Keratinocyte (primary cell): ENCODE measurements at regions not wholly inside any gene's neighbourhood (a gene's known extent, or its start where the extent isn't known, plus 50 kb on each side); places are given as distances from the start of the nearest gene placed in this dataset.

Source experiments
- DNase-seq: peaks from one replicate; pipeline ENCODE4 v3.0.0-alpha.2; 2011; ENCODE audit warnings: low read depth, missing footprints, low spot score
- FAIRE-seq: peaks from 2 replicates; lab custom pipeline; 2011; peaks lifted over from hg19 to GRCh38; lab: Jason Lieb, UNC
- H2AFZ ChIP-seq: 2 replicates; pipeline ENCODE4 v1.6.0; 2012; ENCODE audit warnings: low read length, control low read depth, inconsistent platforms; ENCODE audit not compliant: control insufficient read depth
- H3K27ac ChIP-seq: 2 replicates; pipeline ENCODE4 v1.5.1; 2011; ENCODE audit warnings: low read length; ENCODE audit not compliant: control insufficient read depth, insufficient read depth
- H3K27me3 ChIP-seq: 3 replicates; pipeline ENCODE4 v1.6.0; 2011; ENCODE audit warnings: low read length; ENCODE audit not compliant: control insufficient read depth, insufficient read depth; ENCODE audit errors: extremely low read depth
- H3K36me3 ChIP-seq, 2 experiments: 2 replicates in 1 of 2; 3 replicates in 1 of 2; pipeline ENCODE4 v1.5.1; 2011; ENCODE audit warnings: low read length in 2 of 2, mild to moderate bottlenecking in 1 of 2; ENCODE audit not compliant: control insufficient read depth in 2 of 2, insufficient read depth in 2 of 2; ENCODE audit errors: extremely low read depth in 1 of 2
- H3K4me1 ChIP-seq: 3 replicates; pipeline ENCODE4 v1.5.1; 2011; ENCODE audit warnings: low read length; ENCODE audit not compliant: control insufficient read depth, insufficient read depth; ENCODE audit errors: extremely low read depth
- H3K4me2 ChIP-seq: 3 replicates; pipeline ENCODE4 v1.6.0; 2011; ENCODE audit warnings: low read depth, low read length; ENCODE audit not compliant: control insufficient read depth, insufficient read depth; ENCODE audit errors: extremely low read depth
- H3K4me3 ChIP-seq, 3 experiments: fragments of 200-600 bp in 1 of 3; sonication (generic) in 1 of 3; 2 replicates in 2 of 3; 3 replicates in 1 of 3; pipeline ENCODE4 v1.5.1; 2011 to 2016; ENCODE audit warnings: low read length in 3 of 3, mild to moderate bottlenecking in 3 of 3, control low read depth in 2 of 3, inconsistent platforms in 1 of 3, low read depth in 1 of 3, mixed read lengths in 1 of 3, mixed run types in 1 of 3, moderate library complexity in 1 of 3; ENCODE audit not compliant: control insufficient read depth in 2 of 3, insufficient read depth in 2 of 3; ENCODE audit errors: extremely low read depth in 1 of 3
- H3K79me2 ChIP-seq: 2 replicates; pipeline ENCODE4 v1.6.0; 2012; ENCODE audit warnings: low read length; ENCODE audit not compliant: control insufficient read depth, insufficient read depth
- H3K9ac ChIP-seq: 3 replicates; pipeline ENCODE4 v1.6.0; 2011; ENCODE audit warnings: low read length; ENCODE audit not compliant: control insufficient read depth, insufficient read depth; ENCODE audit errors: extremely low read depth
- H3K9me1 ChIP-seq: 3 replicates; pipeline ENCODE4 v1.6.0; 2011; ENCODE audit warnings: low read length; ENCODE audit not compliant: control insufficient read depth, insufficient read depth; ENCODE audit errors: extremely low read depth
- H3K9me3 ChIP-seq: 2 replicates; pipeline ENCODE4 v1.5.1; 2012; ENCODE audit warnings: low read depth, low read length; ENCODE audit not compliant: control insufficient read depth
- H4K20me1 ChIP-seq: 3 replicates; pipeline ENCODE4 v1.6.0; 2011; ENCODE audit warnings: low read length; ENCODE audit not compliant: control insufficient read depth, insufficient read depth; ENCODE audit errors: extremely low read depth
- CTCF ChIP-seq, 3 experiments: IDR thresholded peaks in 1 of 3; conservative IDR thresholded peaks in 1 of 3; optimal IDR thresholded peaks in 1 of 3; 2 replicates in 2 of 3; 3 replicates in 1 of 3; pipeline versions ENCODE3 to v1.5.1; 2011; ENCODE audit warnings: low read length in 3 of 3, mild to moderate bottlenecking in 3 of 3, moderate library complexity in 2 of 3, control low read depth in 1 of 3, inconsistent platforms in 1 of 3; ENCODE audit not compliant: insufficient read depth in 2 of 3; ENCODE audit errors: extremely low read depth in 1 of 3
- EZH2 ChIP-seq: IDR thresholded peaks from one replicate; pipeline ENCODE4 v1.6.1; 2012; ENCODE audit warnings: inconsistent platforms, mild to moderate bottlenecking, low read length, moderate library complexity
- dilution Hi-C: fragments of 300-500 bp; cut with MboI; formaldehyde crosslinking; loops from one replicate; pipeline ENCODE4 v1.7.0; 2020; ENCODE audit warnings: low sequenced_read_pairs; ENCODE audit not compliant: extremely low pct_ligation_motif_present

DNA sequence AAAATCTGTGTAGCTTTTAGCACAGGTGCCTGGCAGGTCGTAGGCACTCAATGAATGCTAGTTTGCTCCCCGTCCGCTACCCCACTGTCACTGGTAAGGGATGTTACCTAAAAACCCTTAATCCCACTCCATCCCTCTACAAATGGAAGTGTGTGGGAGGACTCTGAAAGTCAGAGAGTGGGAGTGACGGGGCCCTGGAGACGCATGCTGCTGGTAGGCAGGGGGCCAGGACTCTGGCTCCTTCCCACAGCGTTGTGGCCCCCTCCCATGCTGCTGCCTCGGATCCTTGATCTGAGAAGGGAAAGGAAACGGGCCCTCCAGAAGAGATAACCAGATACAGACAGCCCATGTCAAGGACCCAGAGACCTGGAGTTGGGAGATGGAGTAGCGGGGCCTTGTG is 249.3 kb downstream of the HAUS1 start:
- Histone ChIP-seq H3K27ac (no peak overlapping the region), H3K9me1 (no peaks in the 10 kb centered on the region), H3K4me1 (no peaks in the 10 kb centered on the region), H3K27me3 (no peaks in the 10 kb centered on the region), H3K4me2 (no peak overlapping the region), H2AFZ (no peak overlapping the region), H3K36me3 (no peaks in the 10 kb centered on the region), H3K9me3 (no peaks in the 10 kb centered on the region), H3K79me2 (no peaks in the 10 kb centered on the region), H3K4me3 (no peak overlapping the region), H3K9ac (no peak overlapping the region), H4K20me1 (no peaks in the 10 kb centered on the region)
- dilution Hi-C loops, result no loop called here
- TF ChIP-seq EZH2 (no peak), CTCF (optimal IDR thresholded peaks at IDR 0.05 in 1 of 3, IDR thresholded peaks at IDR 0.05 in 1 of 3, conservative IDR thresholded peaks at IDR 0.05 in 1 of 3; ENCODE audit: extremely low read depth in 1 of 3, insufficient read depth in 2 of 3, low read length in 3 of 3) (no peak)
- DNase-seq (no peak), FAIRE-seq (no peak)

GRCh38 chr18:46356278-46357033 is 252.3 kb downstream of the HAUS1 start:
- TF ChIP-seq CTCF (optimal IDR thresholded peaks at IDR 0.05 in 1 of 3, IDR thresholded peaks at IDR 0.05 in 1 of 3, conservative IDR thresholded peaks at IDR 0.05 in 1 of 3; ENCODE audit: extremely low read depth in 1 of 3, insufficient read depth in 2 of 3, low read length in 3 of 3) (no peak), EZH2 (no peak)
- Histone ChIP-seq H3K79me2 (no peaks in the 10 kb centered on the region), H3K36me3 (no peaks in the 10 kb centered on the region), H3K9ac (no peak overlapping the region), H4K20me1 (no peaks in the 10 kb centered on the region), H3K9me3 (no peaks in the 10 kb centered on the region), H3K27ac (no peak overlapping the region), H3K4me3 (no peak overlapping the region), H3K4me1 (no peaks in the 10 kb centered on the region), H3K9me1 (no peaks in the 10 kb centered on the region), H2AFZ (no peak overlapping the region), H3K4me2 (no peak overlapping the region), H3K27me3 (no peaks in the 10 kb centered on the region)
- FAIRE-seq (no peak), DNase-seq (no peak)
- dilution Hi-C loops, result no loop called here
